NCI-H1092 (cell line): ENCODE measurements at regions not wholly inside any gene's neighbourhood (a gene's known extent, or its start where the extent isn't known, plus 50 kb on each side); places are given as distances from the start of the nearest gene placed in this dataset.

Source experiments
- DNase-seq: peaks from one replicate; lab custom pipeline; 2025; lab: John Stamatoyannopoulos, UW

GRCh38 chr2:118237451-118237850 is 149.2 kb downstream of the INSIG2 start:
- no peak for DNase-seq

GRCh38 chr2:118232796-118233195 is 144.5 kb downstream of the INSIG2 start:
- no peak for DNase-seq

- no peak for DNase-seq
These were observed 144.1 kb downstream of the INSIG2 start for GRCh38 chr2:118232391-118232790.

GRCh38 chr2:118231759-118232158 is 143.5 kb downstream of the INSIG2 start:
- no peak for DNase-seq

GRCh38 chr2:118227698-118228508 is 139.6 kb downstream of the INSIG2 start:
- no peak for DNase-seq

- no peak for DNase-seq
These were observed 137.4 kb downstream of the INSIG2 start for GRCh38 chr2:118225666-118226065.

GRCh38 chr2:118224895-118225311 is 136.6 kb downstream of the INSIG2 start:
- DNase-seq = no peak

- no peak for DNase-seq
These were observed 136.0 kb downstream of the INSIG2 start for GRCh38 chr2:118223992-118224894.

- DNase-seq = no peak
These were observed 135.3 kb downstream of the INSIG2 start for GRCh38 chr2:118223511-118223991.

- DNase-seq = no peak
These were observed 134.6 kb downstream of the INSIG2 start for GRCh38 chr2:118222672-118223421.

- no peak for DNase-seq
These were observed 134.0 kb downstream of the INSIG2 start for GRCh38 chr2:118222273-118222594.

GRCh38 chr2:118221536-118222272 is 133.4 kb downstream of the INSIG2 start:
- DNase-seq = peak; percentile 16

GRCh38 chr2:118219611-118220010 is 131.3 kb downstream of the INSIG2 start:
- no peak for DNase-seq

- DNase-seq = no peak
These were observed 128.0 kb downstream of the INSIG2 start for GRCh38 chr2:118216224-118216623.

GRCh38 chr2:118209727-118210126 is 121.5 kb downstream of the INSIG2 start:
- no peak for DNase-seq

- DNase-seq = no peak
These were observed 119.6 kb downstream of the INSIG2 start for GRCh38 chr2:118207889-118208288.

GRCh38 chr2:118202707-118203303 is 114.5 kb downstream of the INSIG2 start:
- DNase-seq = peak; percentile 7

- DNase-seq = no peak
These were observed 110.0 kb downstream of the INSIG2 start for GRCh38 chr2:118198268-118198667.

GRCh38 chr2:118197011-118197675 is 108.9 kb downstream of the INSIG2 start:
- DNase-seq = no peak

- peak; percentile 76 for DNase-seq
These were observed 102.2 kb downstream of the INSIG2 start for GRCh38 chr2:118190474-118190873.

- DNase-seq = no peak
These were observed 98.6 kb downstream of the INSIG2 start for GRCh38 chr2:118186858-118187254.
